Psoas muscle (tissue), 7 donors: ENCODE measurements at regions not wholly inside any gene's neighbourhood (a gene's known extent, or its start where the extent isn't known, plus 50 kb on each side); places are given as distances from the start of the nearest gene placed in this dataset.

Experiments used
- ATAC-seq, 4 donors: fragments of 200-7000 bp; cut with Tn5 transposase; one replicate each; pipeline ENCODE4 v1.9.1; 2020; ENCODE audit warnings: moderate library complexity in 3 of 4, mild to moderate bottlenecking in 2 of 4
- DNase-seq, 2 donors: peaks; one replicate each; pipeline ENCODE4 v3.0.0-alpha.2; 2020
- H3K27ac ChIP-seq: fragments of 200-600 bp; one replicate; pipeline ENCODE4 v1.8.0; 2022
- H3K27me3 ChIP-seq, 3 donors: fragments of 200-600 bp in 1 of 3; one replicate each; pipeline versions ENCODE4 v1.6.1 to v1.8.0; 2013 to 2022; ENCODE audit warnings: low read length in 2 of 3, mild to moderate bottlenecking in 2 of 3, moderate library complexity in 1 of 3; ENCODE audit not compliant: insufficient read depth in 3 of 3
- H3K36me3 ChIP-seq, 2 donors: fragments of 200-600 bp in 1 of 2; one replicate each; pipeline versions ENCODE4 v1.6.1 to v1.8.0; 2013 to 2022; ENCODE audit warnings: low read depth in 1 of 2, mild to moderate bottlenecking in 1 of 2, moderate library complexity in 1 of 2; ENCODE audit not compliant: insufficient read depth in 1 of 2
- H3K4me1 ChIP-seq: fragments of 200-600 bp; one replicate; pipeline ENCODE4 v1.8.0; 2022
- H3K4me3 ChIP-seq: fragments of 200-600 bp; one replicate; pipeline ENCODE4 v1.8.0; 2022; ENCODE audit warnings: mild to moderate bottlenecking
- H3K9me3 ChIP-seq: fragments of 200-600 bp; one replicate; pipeline ENCODE4 v1.8.0; 2022
- WGBS, 3 donors: extraction: QIAGEN DNeasy Blood & Tissue Kit; methylation state at CpG; one replicate each; pipeline versions ENCODE4 v1.1.6 to v1.1.7; 2013; 5-methylcytosine and 5-hydroxymethylcytosine counted together
- intact Hi-C, 2 donors: fragments of 100-400 bp; cut with DNase I; formaldehyde crosslinking; loops; one replicate each; pipeline versions ENCODE4 v1.11.0 to v1.14.2; 2022
- TF ChIP-seq, protein P1 (sequence below): fragments of 200-600 bp; IDR thresholded peaks from one replicate; pipeline ENCODE4 v1.8.0; 2022; ENCODE audit warnings: antibody characterized with exemption
- donor health status: healthy with polysubstance abuse.
- donor health status: DM: no; HTN: no; CAD: no; lungs with moderate emphysema.
- donor health status: Bipolar disorder and iron deficiency.
- donor health status: healthy.
- donor health status: DM: yes; HTN: yes; CAD: no.
- donor health status: DM: no; HTN: no; CAD: no.
- donor health status: DM: yes; HTN: yes; CAD: no.

DNA sequence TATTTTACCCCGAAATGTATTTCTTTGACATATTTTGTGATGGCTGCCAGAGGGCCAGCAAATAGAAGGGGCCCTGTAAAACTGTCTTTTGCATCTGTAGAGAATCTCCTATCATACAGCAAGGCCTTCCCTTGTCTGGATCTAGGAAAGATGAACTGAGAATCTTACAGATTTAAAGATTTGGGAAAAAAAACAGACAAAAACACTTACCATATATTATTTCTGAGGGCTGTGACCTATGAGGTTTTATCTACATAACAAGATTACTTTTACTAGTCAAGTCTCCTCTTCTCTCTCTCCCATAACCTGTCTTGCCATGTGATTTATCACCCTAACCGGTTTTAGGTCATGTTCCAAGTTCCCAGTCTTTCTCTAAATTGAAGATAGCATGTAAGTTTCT is 599.2 kb upstream of the CDH6 start:
- Histone ChIP-seq H3K4me1 (no peaks in the 10 kb centered on the region), H3K9me3 (no peaks in the 10 kb centered on the region), H3K36me3 (no peaks in the 10 kb centered on the region), H3K4me3 (no peak overlapping the region), H3K27me3 (no peaks in the 10 kb centered on the region), H3K27ac (no peak overlapping the region)
- no peak for ATAC-seq
- TF ChIP-seq, protein P1, sequence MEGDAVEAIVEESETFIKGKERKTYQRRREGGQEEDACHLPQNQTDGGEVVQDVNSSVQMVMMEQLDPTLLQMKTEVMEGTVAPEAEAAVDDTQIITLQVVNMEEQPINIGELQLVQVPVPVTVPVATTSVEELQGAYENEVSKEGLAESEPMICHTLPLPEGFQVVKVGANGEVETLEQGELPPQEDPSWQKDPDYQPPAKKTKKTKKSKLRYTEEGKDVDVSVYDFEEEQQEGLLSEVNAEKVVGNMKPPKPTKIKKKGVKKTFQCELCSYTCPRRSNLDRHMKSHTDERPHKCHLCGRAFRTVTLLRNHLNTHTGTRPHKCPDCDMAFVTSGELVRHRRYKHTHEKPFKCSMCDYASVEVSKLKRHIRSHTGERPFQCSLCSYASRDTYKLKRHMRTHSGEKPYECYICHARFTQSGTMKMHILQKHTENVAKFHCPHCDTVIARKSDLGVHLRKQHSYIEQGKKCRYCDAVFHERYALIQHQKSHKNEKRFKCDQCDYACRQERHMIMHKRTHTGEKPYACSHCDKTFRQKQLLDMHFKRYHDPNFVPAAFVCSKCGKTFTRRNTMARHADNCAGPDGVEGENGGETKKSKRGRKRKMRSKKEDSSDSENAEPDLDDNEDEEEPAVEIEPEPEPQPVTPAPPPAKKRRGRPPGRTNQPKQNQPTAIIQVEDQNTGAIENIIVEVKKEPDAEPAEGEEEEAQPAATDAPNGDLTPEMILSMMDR, result no peak
- DNase-seq, result no peak
- 61 to 67% (median 66%) methylated on average over 2 of the region's 2 CpGs for WGBS, 3 donors
- intact Hi-C loops, result no loop called here

DNA sequence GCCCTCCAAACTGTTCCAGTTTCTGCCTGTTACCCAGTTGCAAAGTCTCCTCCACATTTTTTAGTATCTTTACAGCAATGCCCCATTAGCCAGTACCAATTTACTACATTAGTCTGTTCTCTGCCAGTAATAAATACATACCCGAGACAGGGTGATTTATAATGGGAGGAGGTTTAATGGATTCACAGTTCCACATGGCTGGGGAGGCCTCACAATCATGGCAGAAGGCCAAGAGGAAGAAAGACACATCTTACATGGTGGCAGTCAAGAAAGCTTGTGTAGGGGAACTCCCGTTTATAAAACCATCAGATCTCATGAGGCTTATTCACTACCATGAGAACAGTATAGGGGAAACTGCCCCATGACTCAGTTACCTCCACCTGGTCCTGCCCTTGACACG is 600.7 kb upstream of the CDH6 start:
- H3K4me1 ChIP-seq, result no peaks in the 10 kb centered on the region
- no peak for DNase-seq
- no peak overlapping the region for H3K4me3 ChIP-seq
- ATAC-seq, result no peak
- H3K27ac ChIP-seq, result no peak overlapping the region
- H3K36me3 ChIP-seq, result no peaks in the 10 kb centered on the region
- intact Hi-C loops, result no loop called here
- H3K9me3 ChIP-seq, result no peaks in the 10 kb centered on the region
- 66 to 73% (median 68%) methylated on average over 3 of the region's 3 CpGs for WGBS, 3 donors
- TF ChIP-seq, protein P1, result no peak
- no peaks in the 10 kb centered on the region for H3K27me3 ChIP-seq

DNA sequence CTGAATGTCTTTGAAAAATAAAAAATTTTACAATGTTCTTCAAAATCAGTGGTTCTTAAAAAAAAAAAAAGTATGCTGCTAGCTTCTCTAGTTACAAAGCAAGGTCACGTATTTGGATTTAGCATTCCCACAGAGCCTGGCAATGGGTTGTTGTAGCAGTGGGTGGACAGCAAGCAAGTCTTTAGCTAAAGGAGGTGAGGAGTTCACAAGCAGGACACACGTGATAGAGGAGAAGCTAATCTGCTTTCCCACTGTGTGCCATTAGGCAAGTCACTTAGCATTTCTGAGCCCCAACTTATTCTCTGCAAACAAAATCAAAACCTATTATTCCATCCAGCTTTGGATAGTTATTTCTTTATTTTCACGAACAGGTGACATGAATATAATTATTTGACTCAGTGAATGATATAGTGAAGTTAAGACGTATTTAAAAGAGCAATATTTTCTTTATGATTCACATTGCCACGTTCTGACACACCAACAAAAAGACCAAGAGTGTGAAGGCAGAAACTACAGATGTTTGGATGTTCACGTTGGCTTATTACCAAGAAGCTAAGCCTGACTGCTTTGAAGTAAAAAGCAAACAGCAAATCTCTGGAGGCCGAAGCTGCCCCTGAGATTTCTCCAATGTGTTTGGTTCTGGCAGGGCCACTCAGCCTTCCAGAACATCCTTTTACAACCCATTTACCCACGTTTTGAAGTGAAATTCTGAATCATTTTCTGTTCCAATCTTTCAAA is 612.1 kb upstream of the CDH6 start:
- no peak for DNase-seq
- Histone ChIP-seq H3K27ac (no peak overlapping the region), H3K9me3 (no peaks in the 10 kb centered on the region), H3K4me1 (no peaks in the 10 kb centered on the region), H3K36me3 (no peaks in the 10 kb centered on the region), H3K27me3 (no peaks in the 10 kb centered on the region), H3K4me3 (no peak overlapping the region)
- TF ChIP-seq, protein P1, result no peak
- 29 to 36% (median 32%) methylated on average over 8 of the region's 8 CpGs for WGBS, 3 donors
- no peak for ATAC-seq
- intact Hi-C loops, result no loop called here

DNA sequence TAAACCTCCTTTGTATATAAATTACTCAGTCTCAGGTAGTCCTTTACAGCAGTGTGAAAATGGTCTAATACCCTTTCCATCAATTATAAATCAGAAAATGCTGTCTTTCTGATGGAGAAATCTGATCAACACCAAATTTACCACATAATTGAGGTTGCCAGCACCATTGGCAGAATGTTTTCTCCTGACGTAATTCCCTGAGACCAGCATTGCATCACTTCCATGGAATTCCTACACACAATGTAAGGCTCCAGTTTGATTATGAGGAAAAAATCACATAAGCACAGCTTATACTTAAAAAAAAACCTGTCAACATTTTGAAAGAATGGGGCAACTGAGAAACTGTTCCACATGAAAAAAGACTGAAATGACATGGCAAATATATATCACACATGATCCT is 618.7 kb upstream of the CDH6 start:
- Histone ChIP-seq H3K4me1 (no peaks in the 10 kb centered on the region), H3K27me3 (no peaks in the 10 kb centered on the region), H3K27ac (no peak overlapping the region), H3K4me3 (no peak overlapping the region), H3K36me3 (no peaks in the 10 kb centered on the region), H3K9me3 (no peaks in the 10 kb centered on the region)
- intact Hi-C loops, result loop anchor here in 1 of 2 donors (5.0 kb wide), 1 partner anchor 282 kb away; no protein-coding TSS in a partner anchor
- TF ChIP-seq, protein P1, result no peak
- 42 to 72% (median 44%) methylated on average over 1 of the region's 1 CpG for WGBS, 3 donors
- ATAC-seq, result no peak
- no peak for DNase-seq

GRCh38 chr5:30572279-30572678 is 621.2 kb upstream of the CDH6 start:
- H3K27ac ChIP-seq, result no peak overlapping the region
- no peak for DNase-seq
- H3K27me3 ChIP-seq, result no peaks in the 10 kb centered on the region
- intact Hi-C loops, result loop anchor here in 1 of 2 donors (5.0 kb wide), 1 partner anchor 280 kb away; no protein-coding TSS in a partner anchor
- no peak overlapping the region for H3K4me3 ChIP-seq
- H3K4me1 ChIP-seq, result no peaks in the 10 kb centered on the region
- ATAC-seq, result no peak
- no peaks in the 10 kb centered on the region for H3K9me3 ChIP-seq
- whole genome bisulfite sequencing, 3 donors, result 14 to 36% (median 31%) methylated on average over 1 of the region's 1 CpG
- no peaks in the 10 kb centered on the region for H3K36me3 ChIP-seq
- TF ChIP-seq, protein P1, result no peak
